Sigmoid colon (tissue), 6 donors: ENCODE measurements at regions not wholly inside any gene's neighbourhood (a gene's known extent, or its start where the extent isn't known, plus 50 kb on each side); places are given as distances from the start of the nearest gene placed in this dataset.
A peak's percentile ranks its signal among the peaks of the same experiment; 100 is the strongest.

Experiments used
- DNase-seq: peaks from one replicate; pipeline ENCODE4 v3.0.0-alpha.2; 2019
- H3K27ac ChIP-seq, 4 donors: fragments of 200-600 bp; sonication (generic); one replicate each; pipeline ENCODE4 v1.5.1; 2016 to 2019; ENCODE audit warnings: mild to moderate bottlenecking in 1 of 4
- H3K27me3 ChIP-seq, 3 donors: fragments of 200-600 bp; sonication (generic); one replicate each; pipeline ENCODE4 v1.5.1; 2019; ENCODE audit warnings: mild to moderate bottlenecking in 1 of 3
- H3K36me3 ChIP-seq, 4 donors: fragments of 200-600 bp; sonication (generic); one replicate each; pipeline ENCODE4 v1.5.1; 2016 to 2019
- H3K4me1 ChIP-seq, 4 donors: fragments of 200-600 bp; sonication (generic); one replicate each; pipeline ENCODE4 v1.5.1; 2017 to 2019
- H3K4me3 ChIP-seq, 4 donors: fragments of 200-600 bp; sonication (generic); one replicate each; pipeline ENCODE4 v1.5.1; 2017 to 2019; ENCODE audit warnings: mild to moderate bottlenecking in 2 of 4, moderate library complexity in 1 of 4
- H3K9me3 ChIP-seq, 4 donors: fragments of 200-600 bp in 3 of 4; sonication (generic) in 3 of 4; one replicate each; pipeline versions ENCODE4 v1.5.1 to v1.6.1; 2013 to 2019
- EP300 ChIP-seq, 4 donors: sonication (generic); formaldehyde crosslinking; IDR thresholded peaks; one replicate each; pipeline ENCODE4 v1.6.1; 2017; ENCODE audit warnings: antibody characterized with exemption in 4 of 4
- POLR2A ChIP-seq, 2 donors: fragments of 450-650 bp; IDR thresholded peaks; one replicate each; pipeline ENCODE4 v1.6.1; 2016; ENCODE audit warnings: antibody characterized with exemption in 2 of 2, mild to moderate bottlenecking in 2 of 2, moderate library complexity in 2 of 2
- POLR2AphosphoS5 ChIP-seq, 4 donors: sonication (generic); formaldehyde crosslinking; IDR thresholded peaks; one replicate each; pipeline ENCODE4 v1.6.1; 2017; ENCODE audit warnings: antibody characterized with exemption in 4 of 4
- WGBS, 2 donors: extraction: QIAGEN DNeasy Blood & Tissue Kit; methylation state at CpG; one replicate each; pipeline ENCODE4 v1.1.7; 2013; 5-methylcytosine and 5-hydroxymethylcytosine counted together
- intact Hi-C: fragments of 100-400 bp; cut with DNase I; formaldehyde crosslinking; loops from one replicate; pipeline ENCODE4 v1.15.1; 2023
- TF ChIP-seq, protein P1 (sequence below), 4 experiments: fragments of 450-650 bp in 3 of 4; fragments of 200-600 bp in 1 of 4; IDR thresholded peaks; one replicate each; pipeline ENCODE4 v1.5.1; 2016 to 2019; ENCODE audit warnings: antibody characterized with exemption in 4 of 4, mild to moderate bottlenecking in 3 of 4, moderate library complexity in 2 of 4
- donor health status: healthy with polysubstance abuse.
- donor health status: healthy.

DNA sequence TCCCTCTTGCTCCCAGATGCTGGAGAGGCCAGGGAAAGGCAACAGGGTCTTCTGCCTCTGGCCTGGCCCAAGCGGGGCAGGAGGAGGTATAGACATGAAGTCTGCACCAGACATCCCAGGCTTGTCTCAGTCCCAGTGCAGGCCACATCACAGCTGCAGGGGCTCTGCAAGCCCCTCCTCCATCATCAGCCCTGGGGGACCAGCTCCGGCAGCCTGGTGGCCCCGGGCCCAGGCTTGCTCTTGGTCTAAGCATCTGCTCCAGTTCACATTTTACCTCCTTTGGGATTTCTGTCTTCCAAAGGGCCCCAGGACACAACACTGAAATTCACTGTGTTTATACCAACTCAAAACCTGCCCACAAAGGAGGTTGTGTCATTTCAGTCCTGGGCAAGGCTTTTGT lies 359.4 kb downstream of the ZNF536 start:
- Histone ChIP-seq H3K36me3 (no peaks in the 10 kb centered on the region), H3K27ac (no peak overlapping the region), H3K4me1 (no peaks in the 10 kb centered on the region), H3K27me3 (no peaks in the 10 kb centered on the region), H3K4me3 (no peak overlapping the region), H3K9me3 (no peaks in the 10 kb centered on the region)
- WGBS, 2 donors: 84 to 90% methylated on average over 3 of the region's 3 CpGs
- no peak for DNase-seq
- TF ChIP-seq POLR2AphosphoS5 (IDR thresholded peaks at IDR 0.05): no peak
- TF ChIP-seq, protein P1, sequence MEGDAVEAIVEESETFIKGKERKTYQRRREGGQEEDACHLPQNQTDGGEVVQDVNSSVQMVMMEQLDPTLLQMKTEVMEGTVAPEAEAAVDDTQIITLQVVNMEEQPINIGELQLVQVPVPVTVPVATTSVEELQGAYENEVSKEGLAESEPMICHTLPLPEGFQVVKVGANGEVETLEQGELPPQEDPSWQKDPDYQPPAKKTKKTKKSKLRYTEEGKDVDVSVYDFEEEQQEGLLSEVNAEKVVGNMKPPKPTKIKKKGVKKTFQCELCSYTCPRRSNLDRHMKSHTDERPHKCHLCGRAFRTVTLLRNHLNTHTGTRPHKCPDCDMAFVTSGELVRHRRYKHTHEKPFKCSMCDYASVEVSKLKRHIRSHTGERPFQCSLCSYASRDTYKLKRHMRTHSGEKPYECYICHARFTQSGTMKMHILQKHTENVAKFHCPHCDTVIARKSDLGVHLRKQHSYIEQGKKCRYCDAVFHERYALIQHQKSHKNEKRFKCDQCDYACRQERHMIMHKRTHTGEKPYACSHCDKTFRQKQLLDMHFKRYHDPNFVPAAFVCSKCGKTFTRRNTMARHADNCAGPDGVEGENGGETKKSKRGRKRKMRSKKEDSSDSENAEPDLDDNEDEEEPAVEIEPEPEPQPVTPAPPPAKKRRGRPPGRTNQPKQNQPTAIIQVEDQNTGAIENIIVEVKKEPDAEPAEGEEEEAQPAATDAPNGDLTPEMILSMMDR (IDR thresholded peaks at IDR 0.05): no peak
- no peak for TF ChIP-seq EP300 (IDR thresholded peaks at IDR 0.05)
- TF ChIP-seq POLR2A (IDR thresholded peaks at IDR 0.05): no peak
- intact Hi-C loops: no loop called here

DNA sequence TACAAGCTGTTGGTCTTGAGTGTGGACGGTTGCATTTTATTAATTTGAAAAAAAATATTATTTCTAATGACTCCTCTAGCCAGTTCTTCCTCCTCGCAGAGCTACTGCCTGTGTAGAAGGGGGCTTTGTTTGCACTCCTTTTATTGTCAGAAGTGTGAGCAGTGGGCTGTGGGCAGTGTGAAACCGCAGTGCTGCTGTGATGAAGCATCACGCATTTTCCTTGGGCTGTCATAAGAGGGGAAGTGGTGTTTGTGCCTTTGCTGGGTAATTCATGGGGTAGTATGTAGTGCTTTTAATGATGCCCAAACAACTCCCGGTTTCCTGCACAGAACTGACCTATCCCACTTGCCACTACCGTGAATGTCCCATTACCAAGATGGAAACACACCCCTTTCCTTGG lies 357.3 kb downstream of the ZNF536 start:
- 54% methylated on average over 6 of the region's 6 CpGs for WGBS, 2 donors
- Histone ChIP-seq H3K9me3 (no peaks in the 10 kb centered on the region), H3K27ac (no peak overlapping the region), H3K27me3 (no peaks in the 10 kb centered on the region), H3K4me1 (no peaks in the 10 kb centered on the region), H3K36me3 (no peaks in the 10 kb centered on the region), H3K4me3 (no peak overlapping the region)
- TF ChIP-seq, protein P1 (IDR thresholded peaks at IDR 0.05): no peak
- TF ChIP-seq POLR2A (IDR thresholded peaks at IDR 0.05) (no peak), EP300 (IDR thresholded peaks at IDR 0.05) (no peak), POLR2AphosphoS5 (IDR thresholded peaks at IDR 0.05) (no peak)
- intact Hi-C loops: no loop called here
- DNase-seq: no peak

DNA sequence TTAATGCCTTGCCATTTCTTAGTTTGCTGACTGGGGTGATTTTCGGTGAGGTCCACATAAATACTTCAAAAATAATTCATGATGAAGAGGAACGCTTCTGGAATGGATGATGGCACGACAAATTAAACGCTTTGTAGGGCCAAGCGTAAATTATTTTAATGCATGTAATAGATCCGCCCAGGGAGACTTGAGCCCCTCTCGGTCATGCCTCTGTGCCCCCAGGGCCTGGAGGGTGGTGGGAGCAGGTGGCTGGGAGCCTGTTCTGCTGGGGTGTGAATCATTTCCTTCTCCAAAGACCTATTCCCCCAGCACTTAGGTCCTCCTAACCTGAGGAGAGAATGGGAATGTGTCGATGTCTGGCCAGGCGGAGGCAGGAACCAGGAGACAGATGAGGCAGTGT lies 350.6 kb downstream of the ZNF536 start:
- no peak for DNase-seq
- Histone ChIP-seq H3K4me1 (peaks cover 0 to 19% (median 16%) of the 10 kb centered on the region in 4 donors), H3K36me3 (no peaks in the 10 kb centered on the region), H3K9me3 (no peaks in the 10 kb centered on the region), H3K27me3 (no peaks in the 10 kb centered on the region), H3K27ac (no peak overlapping the region), H3K4me3 (no peak overlapping the region)
- WGBS, 2 donors: 89 to 91% methylated on average over 9 of the region's 9 CpGs
- intact Hi-C loops: no loop called here
- TF ChIP-seq EP300 (IDR thresholded peaks at IDR 0.05) (no peak), POLR2A (IDR thresholded peaks at IDR 0.05) (no peak), POLR2AphosphoS5 (IDR thresholded peaks at IDR 0.05) (no peak)
- TF ChIP-seq, protein P1 (IDR thresholded peaks at IDR 0.05): no peak

DNA sequence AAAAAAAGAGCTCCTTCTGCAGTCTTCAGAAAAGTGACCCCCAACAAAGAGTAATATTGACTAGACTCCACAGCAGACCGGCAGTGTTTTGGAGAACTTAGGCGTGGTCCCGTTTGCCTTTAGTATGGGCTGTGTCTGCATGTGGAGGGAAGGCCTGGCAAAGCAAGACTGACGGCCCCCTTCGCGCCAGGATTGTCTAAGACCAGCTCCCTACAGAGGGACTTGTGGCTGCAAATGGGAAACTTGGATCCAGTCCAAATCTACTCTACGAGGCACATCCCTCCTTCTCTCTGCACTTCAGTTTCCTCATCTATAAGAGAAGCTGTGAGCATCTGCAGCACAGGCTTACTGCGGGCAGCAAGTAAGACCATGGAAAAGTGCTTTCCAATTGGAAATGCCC lies 350.0 kb downstream of the ZNF536 start:
- Histone ChIP-seq H3K36me3 (no peaks in the 10 kb centered on the region), H3K9me3 (no peaks in the 10 kb centered on the region), H3K27me3 (no peaks in the 10 kb centered on the region), H3K27ac (no peak overlapping the region), H3K4me1 (peaks cover 0 to 19% (median 16%) of the 10 kb centered on the region in 4 donors), H3K4me3 (no peak overlapping the region)
- intact Hi-C loops: no loop called here
- 79 to 87% methylated on average over 8 of the region's 8 CpGs for WGBS, 2 donors
- DNase-seq: no peak
- TF ChIP-seq EP300 (IDR thresholded peaks at IDR 0.05) (no peak), POLR2AphosphoS5 (IDR thresholded peaks at IDR 0.05) (no peak)
- TF ChIP-seq, protein P1 (IDR thresholded peaks at IDR 0.05): no peak

DNA sequence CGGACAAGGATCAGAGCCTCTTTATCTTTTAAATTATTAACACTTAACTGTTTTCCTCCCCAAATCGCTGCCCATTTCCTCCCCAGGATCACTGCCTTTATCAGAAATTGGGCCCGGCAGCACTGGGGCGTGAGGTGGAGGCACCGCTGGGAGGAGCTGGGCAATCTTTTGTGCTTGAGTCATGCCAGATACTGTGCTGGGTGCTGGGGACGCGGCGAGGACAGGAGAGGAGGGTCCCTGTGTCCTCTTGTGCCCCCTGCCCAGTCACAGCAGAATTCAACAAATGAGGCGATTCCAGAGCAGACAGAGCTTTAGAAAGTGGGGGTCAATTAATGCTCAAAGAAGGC lies 347.8 kb downstream of the ZNF536 start:
- Histone ChIP-seq H3K27me3 (no peaks in the 10 kb centered on the region), H3K27ac (peak overlapping the region; percentile 82 to 93 (median 87)), H3K9me3 (no peaks in the 10 kb centered on the region), H3K36me3 (no peaks in the 10 kb centered on the region), H3K4me1 (peaks cover 0 to 19% (median 16%) of the 10 kb centered on the region in 4 donors), H3K4me3 (peak overlapping the region; percentile 47 to 74 (median 62))
- 12 to 29% methylated on average over 9 of the region's 9 CpGs for WGBS, 2 donors
- intact Hi-C loops: loop anchor here (5.0 kb wide), 1 partner anchor 38 kb away; no protein-coding TSS in a partner anchor
- no peak for DNase-seq
- no peak for TF ChIP-seq EP300 (IDR thresholded peaks at IDR 0.05)
- no peak for TF ChIP-seq POLR2A (IDR thresholded peaks at IDR 0.05)
- no peak for TF ChIP-seq POLR2AphosphoS5 (IDR thresholded peaks at IDR 0.05)
- TF ChIP-seq, protein P1 (IDR thresholded peaks at IDR 0.05): no peak
